OCI-LY1 (cell line): ENCODE measurements at regions not wholly inside any gene's neighbourhood (a gene's known extent, or its start where the extent isn't known, plus 50 kb on each side); places are given as distances from the start of the nearest gene placed in this dataset.

Experiments used
- EZH2 ChIP-seq: fragments of 200-600 bp; sonication (generic), shearing (Covaris generic); IDR thresholded peaks from 2 replicates; pipeline ENCODE4 v1.8.0; 2017; ENCODE audit warnings: borderline replicate concordance, mixed run types, mild to moderate bottlenecking, antibody characterized with exemption, low read length, moderate library complexity, mixed read lengths
- TF ChIP-seq, protein P1 (sequence below): fragments of 200-600 bp; sonication (generic), shearing (Covaris generic); IDR thresholded peaks from 2 replicates; pipeline ENCODE4 v1.5.1; 2017; ENCODE audit warnings: mild to moderate bottlenecking, antibody characterized with exemption, low read length, moderate library complexity, mixed read lengths

DNA sequence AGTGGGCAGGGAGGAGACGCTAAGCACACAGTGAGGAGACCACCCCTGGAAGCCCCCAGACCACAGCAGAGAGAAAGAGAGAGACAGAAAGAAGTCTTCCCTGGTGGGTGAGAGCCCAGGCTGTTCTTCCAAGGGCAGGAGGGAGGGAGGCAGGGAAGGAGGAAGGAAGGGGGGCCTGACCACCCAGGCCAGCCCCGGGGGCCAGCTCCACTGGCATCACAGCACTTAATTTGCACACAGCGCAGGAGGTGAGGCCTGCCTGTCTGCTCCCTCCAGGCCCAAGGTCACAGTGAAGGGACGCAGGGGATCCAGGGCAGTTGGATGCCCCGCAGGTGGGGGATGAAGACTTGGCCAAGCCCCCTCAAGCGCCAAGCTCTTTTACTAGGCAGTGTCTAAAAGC is 141.9 kb upstream of the C14orf180 start:
- TF ChIP-seq, protein P1, sequence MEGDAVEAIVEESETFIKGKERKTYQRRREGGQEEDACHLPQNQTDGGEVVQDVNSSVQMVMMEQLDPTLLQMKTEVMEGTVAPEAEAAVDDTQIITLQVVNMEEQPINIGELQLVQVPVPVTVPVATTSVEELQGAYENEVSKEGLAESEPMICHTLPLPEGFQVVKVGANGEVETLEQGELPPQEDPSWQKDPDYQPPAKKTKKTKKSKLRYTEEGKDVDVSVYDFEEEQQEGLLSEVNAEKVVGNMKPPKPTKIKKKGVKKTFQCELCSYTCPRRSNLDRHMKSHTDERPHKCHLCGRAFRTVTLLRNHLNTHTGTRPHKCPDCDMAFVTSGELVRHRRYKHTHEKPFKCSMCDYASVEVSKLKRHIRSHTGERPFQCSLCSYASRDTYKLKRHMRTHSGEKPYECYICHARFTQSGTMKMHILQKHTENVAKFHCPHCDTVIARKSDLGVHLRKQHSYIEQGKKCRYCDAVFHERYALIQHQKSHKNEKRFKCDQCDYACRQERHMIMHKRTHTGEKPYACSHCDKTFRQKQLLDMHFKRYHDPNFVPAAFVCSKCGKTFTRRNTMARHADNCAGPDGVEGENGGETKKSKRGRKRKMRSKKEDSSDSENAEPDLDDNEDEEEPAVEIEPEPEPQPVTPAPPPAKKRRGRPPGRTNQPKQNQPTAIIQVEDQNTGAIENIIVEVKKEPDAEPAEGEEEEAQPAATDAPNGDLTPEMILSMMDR = no peak
- TF ChIP-seq EZH2 = no peak
